ENCODE measurements at regions not wholly inside any gene's neighbourhood (a gene's known extent, or its start where the extent isn't known, plus 50 kb on each side); places are given as distances from the start of the nearest gene placed in this dataset.

- TF ChIP-seq POLR2A (IDR thresholded peaks at IDR 0.05) (no peak), CTCF (IDR thresholded peaks at IDR 0.05) (no peak)
Measured at GRCh38 chr12:89775986-89776365, 67.3 kb upstream of the ATP2B1 start.

Measured in heart left ventricle (tissue), 13 donors.